HepG2 (cell line): ENCODE measurements at regions not wholly inside any gene's neighbourhood (a gene's known extent, or its start where the extent isn't known, plus 50 kb on each side); places are given as distances from the start of the nearest gene placed in this dataset.

Source experiments
- ARID2 ChIP-seq: sonication (generic); formaldehyde crosslinking; IDR thresholded peaks from 2 replicates; pipeline ENCODE4 v1.8.1; 2022; ENCODE audit warnings: mild to moderate bottlenecking, missing genetic modification reagents, borderline replicate concordance
- GABPA ChIP-seq, 2 experiments: IDR thresholded peaks; 2 replicates each; pipeline ENCODE4 v1.6.1; 2011 to 2016; ENCODE audit warnings: low read depth in 2 of 2, low read length in 1 of 2, missing biosample characterization in 1 of 2, missing genetic modification characterization in 1 of 2
- GTF3A ChIP-seq: sonication (generic); formaldehyde crosslinking; conservative IDR thresholded peaks from 2 replicates; pipeline ENCODE4 v1.4.0; 2020; ENCODE audit warnings: mild to moderate bottlenecking, missing genetic modification reagents
- KDM1A ChIP-seq: IDR thresholded peaks from 2 replicates; pipeline ENCODE4 v1.6.1; 2016; ENCODE audit warnings: missing compliant biosample characterization
- NR2F6 ChIP-seq, 2 experiments: IDR thresholded peaks; 2 replicates each; pipeline ENCODE4 v1.6.1; 2016; ENCODE audit warnings: antibody characterized with exemption in 1 of 2, mild to moderate bottlenecking in 1 of 2
- SAP130 ChIP-seq: IDR thresholded peaks from 2 replicates; pipeline ENCODE4 v1.6.1; 2016; ENCODE audit warnings: low read depth
- SIN3A ChIP-seq: IDR thresholded peaks from 2 replicates; pipeline ENCODE4 v1.6.1; 2011; ENCODE audit warnings: low read depth, mild to moderate bottlenecking, control low read depth, low read length, borderline replicate concordance
- TCF7 ChIP-seq: sonication (generic); IDR thresholded peaks from 2 replicates; pipeline ENCODE4 v1.6.1; 2016; ENCODE audit warnings: antibody characterized with exemption, low read depth
- ZBTB4 ChIP-seq: sonication (generic); formaldehyde crosslinking; IDR thresholded peaks from 2 replicates; pipeline ENCODE4 v1.4.0; 2020; ENCODE audit warnings: missing genetic modification reagents, mild to moderate bottlenecking, borderline replicate concordance
- ZFY ChIP-seq: sonication (generic); formaldehyde crosslinking; IDR thresholded peaks from 2 replicates; pipeline ENCODE4 v1.4.0; 2020; ENCODE audit warnings: missing genetic modification reagents
- ZNF431 ChIP-seq: sonication (generic); formaldehyde crosslinking; IDR thresholded peaks from 2 replicates; pipeline ENCODE4 v1.9.0; 2022; ENCODE audit warnings: missing genetic modification reagents, low read depth, mild to moderate bottlenecking, borderline replicate concordance
- ZNF609 ChIP-seq: sonication (generic); formaldehyde crosslinking; IDR thresholded peaks from 2 replicates; pipeline ENCODE4 v1.4.0; 2020; ENCODE audit warnings: mild to moderate bottlenecking, missing genetic modification reagents, borderline replicate concordance
- ZNF615 ChIP-seq: sonication (generic); formaldehyde crosslinking; IDR thresholded peaks from 2 replicates; pipeline ENCODE4 v1.5.0; 2020; ENCODE audit warnings: mild to moderate bottlenecking, missing genetic modification reagents, borderline replicate concordance
- ZNF841 ChIP-seq: sonication (generic); formaldehyde crosslinking; IDR thresholded peaks from 2 replicates; pipeline ENCODE4 v1.8.1; 2023; ENCODE audit warnings: missing genetic modification reagents, borderline replicate concordance
- TF ChIP-seq, protein P1 (sequence below): sonication (generic); formaldehyde crosslinking; conservative IDR thresholded peaks from 2 replicates; pipeline ENCODE4 v1.4.0; 2020; ENCODE audit warnings: mild to moderate bottlenecking, missing genetic modification reagents, moderate library complexity

DNA sequence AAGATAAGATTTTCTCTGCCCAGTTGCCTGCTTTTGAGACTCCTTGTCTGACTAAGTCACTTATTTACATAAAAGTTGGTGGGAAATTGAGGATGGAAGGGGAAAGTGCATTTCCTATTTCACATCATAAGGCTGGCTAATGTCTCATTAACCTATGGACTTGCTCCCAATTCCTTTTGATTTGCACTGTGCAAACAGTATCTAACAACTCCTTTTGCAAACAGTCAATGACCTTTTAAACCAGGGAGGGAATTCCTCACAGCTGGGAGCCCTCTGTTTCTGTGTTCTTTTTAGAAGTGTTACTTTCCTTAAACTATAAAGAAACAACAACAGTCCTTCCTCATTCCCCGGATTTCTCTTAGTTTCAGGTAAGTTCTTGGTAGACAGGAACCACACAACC lies 272.8 kb downstream of the RND3 start (continued):
- TF ChIP-seq, protein P1, sequence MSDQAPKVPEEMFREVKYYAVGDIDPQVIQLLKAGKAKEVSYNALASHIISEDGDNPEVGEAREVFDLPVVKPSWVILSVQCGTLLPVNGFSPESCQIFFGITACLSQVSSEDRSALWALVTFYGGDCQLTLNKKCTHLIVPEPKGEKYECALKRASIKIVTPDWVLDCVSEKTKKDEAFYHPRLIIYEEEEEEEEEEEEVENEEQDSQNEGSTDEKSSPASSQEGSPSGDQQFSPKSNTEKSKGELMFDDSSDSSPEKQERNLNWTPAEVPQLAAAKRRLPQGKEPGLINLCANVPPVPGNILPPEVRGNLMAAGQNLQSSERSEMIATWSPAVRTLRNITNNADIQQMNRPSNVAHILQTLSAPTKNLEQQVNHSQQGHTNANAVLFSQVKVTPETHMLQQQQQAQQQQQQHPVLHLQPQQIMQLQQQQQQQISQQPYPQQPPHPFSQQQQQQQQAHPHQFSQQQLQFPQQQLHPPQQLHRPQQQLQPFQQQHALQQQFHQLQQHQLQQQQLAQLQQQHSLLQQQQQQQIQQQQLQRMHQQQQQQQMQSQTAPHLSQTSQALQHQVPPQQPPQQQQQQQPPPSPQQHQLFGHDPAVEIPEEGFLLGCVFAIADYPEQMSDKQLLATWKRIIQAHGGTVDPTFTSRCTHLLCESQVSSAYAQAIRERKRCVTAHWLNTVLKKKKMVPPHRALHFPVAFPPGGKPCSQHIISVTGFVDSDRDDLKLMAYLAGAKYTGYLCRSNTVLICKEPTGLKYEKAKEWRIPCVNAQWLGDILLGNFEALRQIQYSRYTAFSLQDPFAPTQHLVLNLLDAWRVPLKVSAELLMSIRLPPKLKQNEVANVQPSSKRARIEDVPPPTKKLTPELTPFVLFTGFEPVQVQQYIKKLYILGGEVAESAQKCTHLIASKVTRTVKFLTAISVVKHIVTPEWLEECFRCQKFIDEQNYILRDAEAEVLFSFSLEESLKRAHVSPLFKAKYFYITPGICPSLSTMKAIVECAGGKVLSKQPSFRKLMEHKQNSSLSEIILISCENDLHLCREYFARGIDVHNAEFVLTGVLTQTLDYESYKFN (CRISPR knock-in tag) = peak; percentile 57
- no peak for TF ChIP-seq GABPA (IDR thresholded peaks at IDR 0.05; ENCODE audit: low read depth, low read length)
- TF ChIP-seq GABPA (CRISPR knock-in tag; IDR thresholded peaks at IDR 0.05; ENCODE audit: low read depth) = no peak
- no peak for TF ChIP-seq SIN3A
- TF ChIP-seq ZFY = no peak
- TF ChIP-seq ZNF609 = peak; percentile 80; the same call in 1 of the 2 replicates
- TF ChIP-seq KDM1A = no peak
- peak; percentile 76 for TF ChIP-seq NR2F6 (IDR thresholded peaks at IDR 0.05)
- peak; percentile 53; the same call in 1 of the 2 replicates for TF ChIP-seq NR2F6 (CRISPR knock-in tag; IDR thresholded peaks at IDR 0.05)
- TF ChIP-seq ZNF615 (CRISPR knock-in tag) = no peak
- TF ChIP-seq TCF7 = peak; percentile 55
- no peak for TF ChIP-seq ZNF841 (CRISPR knock-in tag)
- TF ChIP-seq GTF3A (CRISPR knock-in tag) = no peak
- TF ChIP-seq ARID2 = no peak
- no peak for TF ChIP-seq SAP130
- TF ChIP-seq ZBTB4 = no peak
- no peak for TF ChIP-seq ZNF431 (CRISPR knock-in tag)
